Fibroblast of villous mesenchyme (primary cell): ENCODE measurements at regions not wholly inside any gene's neighbourhood (a gene's known extent, or its start where the extent isn't known, plus 50 kb on each side); places are given as distances from the start of the nearest gene placed in this dataset.
A peak's percentile ranks its signal among the peaks of the same experiment; 100 is the strongest.
"Not testable (repeated sequence)": the region's sequence is repeated elsewhere in the genome, so short reads cannot be mapped to it uniquely, and the experiment has no call there.

Source experiments
- DNase-seq: peaks from one replicate; pipeline ENCODE4 v3.0.0-alpha.2; 2010; ENCODE audit warnings: low read depth
- H3K4me3 ChIP-seq: 2 replicates; pipeline ENCODE4 v1.5.1; 2011; ENCODE audit warnings: low read depth, mild to moderate bottlenecking, low read length
- TF ChIP-seq, protein P1 (sequence below): IDR thresholded peaks from 2 replicates; pipeline ENCODE4 v1.5.1; 2012; ENCODE audit warnings: low read depth, mild to moderate bottlenecking, low read length; ENCODE audit not compliant: insufficient read depth

DNA sequence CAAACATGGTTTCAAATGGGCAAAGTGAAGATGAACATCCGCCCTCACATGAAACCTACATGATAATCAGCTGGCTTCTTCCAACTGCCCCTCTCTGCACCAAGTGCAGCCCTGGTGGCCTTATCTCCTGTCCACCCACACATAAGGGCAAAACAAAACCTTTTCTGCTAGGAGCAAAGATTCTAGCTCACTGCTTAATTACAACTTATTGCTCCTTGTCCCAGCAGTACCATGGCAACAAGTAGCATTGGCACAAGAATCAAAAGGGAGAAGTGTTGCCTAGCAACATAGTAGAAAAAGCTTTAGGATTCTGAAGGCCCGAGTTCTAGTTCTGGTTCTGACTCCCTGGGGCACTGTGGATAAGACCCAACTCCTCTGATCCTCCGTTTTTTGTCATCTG lies 68.7 kb upstream of the BMAL1 start:
- TF ChIP-seq, protein P1, sequence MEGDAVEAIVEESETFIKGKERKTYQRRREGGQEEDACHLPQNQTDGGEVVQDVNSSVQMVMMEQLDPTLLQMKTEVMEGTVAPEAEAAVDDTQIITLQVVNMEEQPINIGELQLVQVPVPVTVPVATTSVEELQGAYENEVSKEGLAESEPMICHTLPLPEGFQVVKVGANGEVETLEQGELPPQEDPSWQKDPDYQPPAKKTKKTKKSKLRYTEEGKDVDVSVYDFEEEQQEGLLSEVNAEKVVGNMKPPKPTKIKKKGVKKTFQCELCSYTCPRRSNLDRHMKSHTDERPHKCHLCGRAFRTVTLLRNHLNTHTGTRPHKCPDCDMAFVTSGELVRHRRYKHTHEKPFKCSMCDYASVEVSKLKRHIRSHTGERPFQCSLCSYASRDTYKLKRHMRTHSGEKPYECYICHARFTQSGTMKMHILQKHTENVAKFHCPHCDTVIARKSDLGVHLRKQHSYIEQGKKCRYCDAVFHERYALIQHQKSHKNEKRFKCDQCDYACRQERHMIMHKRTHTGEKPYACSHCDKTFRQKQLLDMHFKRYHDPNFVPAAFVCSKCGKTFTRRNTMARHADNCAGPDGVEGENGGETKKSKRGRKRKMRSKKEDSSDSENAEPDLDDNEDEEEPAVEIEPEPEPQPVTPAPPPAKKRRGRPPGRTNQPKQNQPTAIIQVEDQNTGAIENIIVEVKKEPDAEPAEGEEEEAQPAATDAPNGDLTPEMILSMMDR = no peak
- no peak overlapping the region for H3K4me3 ChIP-seq
- no peak for DNase-seq

DNA sequence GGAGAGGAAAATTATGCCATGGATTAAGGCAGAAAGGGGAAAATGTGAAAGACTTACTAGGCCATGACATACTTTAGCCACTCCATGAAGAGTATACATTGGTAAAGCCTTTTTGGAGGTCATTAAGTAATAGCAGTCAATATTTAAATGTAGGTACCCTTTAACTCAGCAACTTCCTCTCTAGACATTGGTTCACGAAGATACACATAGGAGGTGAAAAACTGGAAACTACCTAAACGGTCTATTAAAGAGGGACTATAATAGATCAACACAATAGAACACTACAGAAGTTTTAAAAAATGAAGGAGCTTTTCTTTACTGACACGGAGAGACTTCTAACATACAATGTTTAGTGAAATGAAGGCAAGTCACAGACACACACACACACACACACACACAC lies 68.2 kb upstream of the BMAL1 start:
- TF ChIP-seq, protein P1 = no peak
- no peak for DNase-seq
- no peak overlapping the region for H3K4me3 ChIP-seq

DNA sequence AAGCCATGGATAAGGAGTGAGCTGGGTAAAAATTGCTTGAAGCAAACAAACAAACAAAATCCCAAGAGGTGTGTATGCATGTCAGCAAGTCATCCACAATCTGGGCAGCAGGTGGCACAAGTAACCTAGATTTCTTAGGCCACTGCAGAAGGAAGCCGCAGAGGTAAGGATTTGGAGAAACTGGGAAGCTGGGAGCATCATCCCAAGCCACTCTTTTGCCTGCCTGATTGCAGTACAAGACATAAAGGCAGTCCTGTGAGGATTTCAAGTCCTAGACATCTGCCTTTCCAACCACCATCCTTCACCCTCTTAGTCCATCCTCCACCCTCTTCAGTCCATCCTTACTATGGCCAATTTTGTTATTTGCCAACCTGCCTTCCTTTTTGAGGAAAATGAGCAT lies 67.2 kb upstream of the BMAL1 start:
- H3K4me3 ChIP-seq = no peak overlapping the region
- DNase-seq = peak; percentile 77
- TF ChIP-seq, protein P1 = peak; percentile 63

DNA sequence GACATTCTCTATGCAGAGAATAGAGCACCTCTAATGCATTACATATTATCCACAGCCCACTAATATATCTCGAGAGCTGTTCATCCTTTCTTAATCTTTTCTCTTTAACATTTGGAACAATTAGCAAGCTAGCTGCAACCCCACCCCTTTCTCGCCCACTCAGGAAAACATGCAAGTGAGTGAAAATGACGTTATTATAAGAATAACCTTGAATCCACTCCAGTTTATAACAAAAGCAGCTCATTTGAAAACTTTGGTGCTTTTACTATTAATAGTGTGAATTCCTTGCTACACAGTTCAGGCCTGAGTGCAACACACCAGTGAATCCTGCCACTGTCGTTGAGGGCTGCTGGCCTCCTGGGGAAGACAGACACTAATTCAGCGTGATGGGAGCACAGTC lies 63.3 kb upstream of the BMAL1 start:
- no peak overlapping the region for H3K4me3 ChIP-seq
- no peak for DNase-seq
- TF ChIP-seq, protein P1 = no peak

DNA sequence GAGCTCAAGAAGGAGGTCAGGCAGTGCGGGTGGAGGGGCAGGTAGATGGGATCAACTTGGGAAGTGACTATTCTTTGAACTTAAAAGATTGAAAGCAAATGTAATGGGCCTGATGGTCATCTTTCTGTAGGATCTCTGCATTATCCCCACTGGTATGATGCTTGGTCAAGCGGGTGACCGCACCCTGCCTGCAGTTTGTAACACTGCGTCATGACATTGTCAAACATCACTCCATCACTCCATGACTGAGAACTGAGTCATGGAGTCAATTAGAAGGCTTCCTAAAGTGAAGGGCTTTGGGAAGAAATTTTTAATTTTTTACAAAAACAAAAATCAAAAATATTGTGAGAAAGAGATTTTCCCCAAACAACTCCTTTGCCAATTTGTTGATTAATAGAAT lies 62.4 kb upstream of the BMAL1 start:
- no peak overlapping the region for H3K4me3 ChIP-seq
- DNase-seq = peak; percentile 48
- TF ChIP-seq, protein P1 = no peak

DNA sequence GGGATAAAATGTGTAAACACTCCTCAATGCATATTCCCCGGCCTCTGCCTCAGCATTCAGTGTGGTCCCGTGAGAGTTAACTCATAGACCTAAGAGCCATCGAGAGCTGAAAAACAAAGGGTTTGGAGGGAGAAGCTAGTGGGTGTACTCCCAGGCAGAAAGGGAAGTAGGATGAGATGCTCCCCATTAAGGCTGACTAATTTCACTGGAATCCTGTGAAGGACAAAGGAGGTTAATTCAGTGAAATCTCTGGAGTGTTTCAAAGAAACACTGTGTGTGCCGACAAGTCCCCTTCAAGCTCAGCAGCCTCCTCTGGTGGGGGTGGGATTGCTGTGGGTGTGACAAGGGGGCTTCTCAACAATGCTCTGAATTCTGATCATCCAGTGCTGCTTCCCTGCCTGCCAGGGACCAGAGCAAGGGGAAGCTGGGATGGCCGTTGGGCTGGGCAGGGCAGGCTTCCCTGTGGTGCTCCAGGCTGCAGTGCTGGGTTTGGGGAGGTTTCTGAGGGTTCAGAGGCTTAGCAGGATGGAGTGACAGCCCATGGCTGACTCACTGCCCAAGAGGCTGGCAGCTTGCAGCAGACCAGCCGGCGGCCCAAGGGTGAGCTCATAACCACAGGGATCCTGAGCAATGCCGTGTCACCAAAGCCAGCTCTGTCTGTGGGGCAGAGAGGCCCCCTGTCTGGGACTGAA lies 61.4 kb upstream of the BMAL1 start:
- H3K4me3 ChIP-seq = no peak overlapping the region
- TF ChIP-seq, protein P1 = no peak
- DNase-seq = peak; percentile 81

DNA sequence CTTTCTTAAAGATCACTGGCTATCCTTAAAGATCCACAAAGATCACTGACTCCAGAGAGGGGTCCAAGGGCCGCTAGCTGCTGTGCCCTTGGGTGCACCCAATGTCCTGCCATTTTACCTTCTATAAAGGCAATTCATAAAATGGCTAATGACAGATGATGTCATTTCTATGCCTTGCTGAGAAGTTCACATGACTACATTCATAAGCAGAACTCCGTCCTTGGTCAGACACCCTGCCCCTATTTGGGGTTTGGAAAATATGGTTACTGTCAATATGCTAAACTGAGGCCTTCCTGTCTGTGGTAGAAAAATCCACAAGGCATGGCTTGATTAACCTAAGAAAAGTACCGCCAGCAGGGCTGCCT lies 60.9 kb upstream of the BMAL1 start:
- TF ChIP-seq, protein P1 = no peak
- H3K4me3 ChIP-seq = no peak overlapping the region
- no peak for DNase-seq

DNA sequence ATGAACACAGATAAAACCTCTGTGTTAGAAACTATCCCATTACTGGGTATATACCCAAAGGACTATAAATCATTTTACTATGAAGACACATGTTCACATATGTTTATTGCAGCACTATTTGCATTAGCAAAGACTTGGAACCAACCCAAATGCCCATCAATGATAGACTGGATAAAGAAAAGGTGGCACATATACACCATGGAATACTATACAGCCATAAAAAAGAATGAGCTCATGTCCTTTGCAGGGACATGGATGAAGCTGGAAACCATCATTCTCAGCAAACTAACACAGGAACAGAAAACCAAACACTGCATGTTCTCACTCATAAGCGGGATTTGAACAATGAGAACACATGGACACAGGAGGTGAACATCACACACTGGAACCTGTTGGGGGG lies 58.9 kb upstream of the BMAL1 start:
- not testable (repeated sequence) for DNase-seq, H3K4me3 ChIP-seq
